HCT116 (cell line): ENCODE measurements at regions not wholly inside any gene's neighbourhood (a gene's known extent, or its start where the extent isn't known, plus 50 kb on each side); places are given as distances from the start of the nearest gene placed in this dataset.

Experiments used
- CTCF ChIP-seq, 3 experiments: fragments of 200-600 bp in 1 of 3; sonication (generic) in 1 of 3; IDR thresholded peaks in 2 of 3; conservative IDR thresholded peaks in 1 of 3; 2 replicates each; pipeline ENCODE4 v1.5.1; 2012 to 2017; ENCODE audit warnings: low read depth in 2 of 3, low read length in 2 of 3, antibody characterized with exemption in 1 of 3, borderline replicate concordance in 1 of 3, control low read depth in 1 of 3, mild to moderate bottlenecking in 1 of 3, mixed read lengths in 1 of 3, mixed run types in 1 of 3, moderate library complexity in 1 of 3; ENCODE audit not compliant: insufficient read depth in 1 of 3
- EZH2 ChIP-seq: fragments of 200-600 bp; sonication (generic); IDR thresholded peaks from 2 replicates; pipeline ENCODE4 v1.6.1; 2017; ENCODE audit warnings: antibody characterized with exemption, mixed run types
- EZH2phosphoT487 ChIP-seq: fragments of 200-600 bp; IDR thresholded peaks from 2 replicates; pipeline ENCODE4 v1.6.1; 2018; ENCODE audit warnings: antibody characterized with exemption, borderline replicate concordance
- MAX ChIP-seq: IDR thresholded peaks from 2 replicates; pipeline ENCODE4 v1.6.1; 2012
- POLR2AphosphoS5 ChIP-seq: IDR thresholded peaks from 2 replicates; pipeline ENCODE4 v1.6.1; 2011; ENCODE audit warnings: mild to moderate bottlenecking, low read depth, low read length, moderate library complexity
- SP1 ChIP-seq: IDR thresholded peaks from 2 replicates; pipeline ENCODE4 v1.6.1; 2012; ENCODE audit warnings: low read depth
- ZBTB33 ChIP-seq: IDR thresholded peaks from 2 replicates; pipeline ENCODE4 v1.6.1; 2011; ENCODE audit warnings: mild to moderate bottlenecking, low read length, moderate library complexity; ENCODE audit not compliant: insufficient replicate concordance; ENCODE audit errors: extremely low read depth

GRCh38 chr1:102318104-102318806 lies 321.5 kb upstream of the OLFM3 start:
- TF ChIP-seq CTCF (IDR thresholded peaks at IDR 0.05 in 2 of 3, conservative IDR thresholded peaks at IDR 0.05 in 1 of 3; ENCODE audit: borderline replicate concordance in 1 of 3, insufficient read depth in 1 of 3, low read depth in 2 of 3, low read length in 2 of 3), result no peak
- TF ChIP-seq POLR2AphosphoS5, result no peak
- TF ChIP-seq EZH2, result no peak
- no peak for TF ChIP-seq MAX
- no peak for TF ChIP-seq EZH2phosphoT487
- no peak for TF ChIP-seq ZBTB33
- TF ChIP-seq SP1, result no peak
